Smooth muscle cell (in vitro differentiated cells): ENCODE measurements at regions not wholly inside any gene's neighbourhood (a gene's known extent, or its start where the extent isn't known, plus 50 kb on each side); places are given as distances from the start of the nearest gene placed in this dataset.

Experiments used
- DNase-seq: peaks from one replicate; lab custom pipeline; 2025; ENCODE audit not compliant: unreplicated experiment; lab: John Stamatoyannopoulos, UW
- H2AFZ ChIP-seq: fragments of 200-600 bp; sonication (generic); 2 replicates; pipeline ENCODE4 v1.6.0; 2016; ENCODE audit warnings: antibody characterized with exemption, low read depth, mild to moderate bottlenecking
- H3F3A ChIP-seq: fragments of 200-600 bp; sonication (generic); 2 replicates; pipeline ENCODE4 v1.6.0; 2017; ENCODE audit warnings: antibody characterized with exemption, low read depth
- H3K27ac ChIP-seq: fragments of 200-600 bp; sonication (generic); 2 replicates; pipeline ENCODE4 v1.5.1; 2016; ENCODE audit warnings: low read depth, mild to moderate bottlenecking
- H3K27me3 ChIP-seq: fragments of 200-600 bp; sonication (generic); 2 replicates; pipeline ENCODE4 v1.6.1; 2016; ENCODE audit warnings: low read depth, mild to moderate bottlenecking
- H3K36me3 ChIP-seq: fragments of 200-600 bp; sonication (generic); 2 replicates; pipeline ENCODE4 v1.5.1; 2016; ENCODE audit warnings: low read depth
- H3K4me1 ChIP-seq: fragments of 200-600 bp; sonication (generic); 2 replicates; pipeline ENCODE4 v1.5.1; 2016; ENCODE audit warnings: low read depth
- H3K4me2 ChIP-seq: fragments of 200-600 bp; sonication (generic); 2 replicates; pipeline ENCODE4 v1.6.0; 2016; ENCODE audit warnings: mild to moderate bottlenecking
- H3K4me3 ChIP-seq: fragments of 200-600 bp; sonication (generic); 2 replicates; pipeline ENCODE4 v1.5.1; 2016; ENCODE audit warnings: mild to moderate bottlenecking
- H3K79me2 ChIP-seq: fragments of 200-600 bp; sonication (generic); 2 replicates; pipeline ENCODE4 v1.6.0; 2016; ENCODE audit warnings: low read depth, mild to moderate bottlenecking
- H3K9ac ChIP-seq: fragments of 200-600 bp; sonication (generic); 2 replicates; pipeline ENCODE4 v1.6.0; 2016; ENCODE audit warnings: low read depth
- H3K9me3 ChIP-seq: fragments of 200-600 bp; sonication (generic); replicated peaks from 2 replicates; pipeline ENCODE4 v1.5.1; 2016; ENCODE audit warnings: low read depth
- H4K20me1 ChIP-seq: fragments of 200-600 bp; sonication (generic); 2 replicates; pipeline ENCODE4 v1.6.0; 2016; ENCODE audit warnings: low read depth
- CTCF ChIP-seq: fragments of 200-600 bp; sonication (generic); IDR thresholded peaks from 2 replicates; pipeline ENCODE4 v1.5.1; 2017; ENCODE audit warnings: borderline replicate concordance, mild to moderate bottlenecking, antibody characterized with exemption; ENCODE audit not compliant: insufficient read depth, poor library complexity, severe bottlenecking
- WGBS: methylation state at CpG from one replicate; pipeline ENCODE4 v1.1.7; 2016; ENCODE audit warnings: low lambda C conversion rate; 5-methylcytosine and 5-hydroxymethylcytosine counted together

GRCh38 chr9:73853549-73853948, 643.6 kb upstream of the RORB start:
- no peak overlapping the region for H3K4me3 ChIP-seq
- TF ChIP-seq CTCF: no peak

GRCh38 chr9:73855206-73855605, 641.9 kb upstream of the RORB start:
- Histone ChIP-seq H3K36me3 (no peaks in the 10 kb centered on the region), H3K79me2 (no peaks in the 10 kb centered on the region), H3K4me2 (no peak overlapping the region), H2AFZ (no peak overlapping the region), H3K4me3 (no peak overlapping the region), H3K27me3 (no peaks in the 10 kb centered on the region), H3K27ac (no peak overlapping the region), H3K4me1 (no peaks in the 10 kb centered on the region), H3F3A (no peaks in the 10 kb centered on the region), H3K9ac (no peak overlapping the region), H3K9me3 (no peaks in the 10 kb centered on the region), H4K20me1 (no peaks in the 10 kb centered on the region)
- DNase-seq: no peak
- no peak for TF ChIP-seq CTCF

More at GRCh38 chr9:73853549-73853948, 643.6 kb upstream of the RORB start:
- Histone ChIP-seq H3K79me2 (no peaks in the 10 kb centered on the region), H3K4me1 (no peaks in the 10 kb centered on the region), H3K4me2 (no peak overlapping the region), H3K27me3 (no peaks in the 10 kb centered on the region), H3K9me3 (no peaks in the 10 kb centered on the region), H3K27ac (no peak overlapping the region), H3K9ac (no peak overlapping the region), H3F3A (no peaks in the 10 kb centered on the region), H2AFZ (no peak overlapping the region), H4K20me1 (no peaks in the 10 kb centered on the region), H3K36me3 (no peaks in the 10 kb centered on the region)
- DNase-seq: no peak
- WGBS: 88% methylated on average over 3 of the region's 3 CpGs

GRCh38 chr9:73863924-73864323, 633.2 kb upstream of the RORB start:
- peaks cover 6% of the 10 kb centered on the region for H3F3A ChIP-seq
- H3K4me3 ChIP-seq: no peak overlapping the region
- DNase-seq: no peak
- no peaks in the 10 kb centered on the region for H3K79me2 ChIP-seq
- H3K4me2 ChIP-seq: peak overlapping the region; percentile 53
- H3K9ac ChIP-seq: no peak overlapping the region
- no peaks in the 10 kb centered on the region for H3K9me3 ChIP-seq
- H3K4me1 ChIP-seq: peaks cover 5% of the 10 kb centered on the region
- H3K27ac ChIP-seq: peak overlapping the region; percentile 77
- no peaks in the 10 kb centered on the region for H3K36me3 ChIP-seq
- peak overlapping the region; percentile 38 for H2AFZ ChIP-seq
- no peaks in the 10 kb centered on the region for H3K27me3 ChIP-seq
- no peaks in the 10 kb centered on the region for H4K20me1 ChIP-seq
- TF ChIP-seq CTCF: no peak

GRCh38 chr9:73866451-73866850, 630.7 kb upstream of the RORB start:
- Histone ChIP-seq H3K4me2 (peak overlapping the region; percentile 55), H3F3A (peaks cover 6% of the 10 kb centered on the region), H4K20me1 (no peaks in the 10 kb centered on the region), H2AFZ (peak overlapping the region; percentile 60), H3K79me2 (no peaks in the 10 kb centered on the region), H3K4me1 (peaks cover 15% of the 10 kb centered on the region), H3K9me3 (no peaks in the 10 kb centered on the region), H3K36me3 (no peaks in the 10 kb centered on the region), H3K27ac (no peak overlapping the region), H3K9ac (no peak overlapping the region), H3K4me3 (no peak overlapping the region), H3K27me3 (no peaks in the 10 kb centered on the region)
- DNase-seq: no peak
- no peak for TF ChIP-seq CTCF
- 45% methylated on average over 4 of the region's 4 CpGs for WGBS
